ENCODE measurements at regions not wholly inside any gene's neighbourhood (a gene's known extent, or its start where the extent isn't known, plus 50 kb on each side); places are given as distances from the start of the nearest gene placed in this dataset.
"Not testable (repeated sequence)": the region's sequence is repeated elsewhere in the genome, so short reads cannot be mapped to it uniquely, and the experiment has no call there.

GRCh38 chr5:71822065-71822464 lies 103.0 kb downstream of the CARTPT start:
- not testable (repeated sequence) for DNase-seq

DNA sequence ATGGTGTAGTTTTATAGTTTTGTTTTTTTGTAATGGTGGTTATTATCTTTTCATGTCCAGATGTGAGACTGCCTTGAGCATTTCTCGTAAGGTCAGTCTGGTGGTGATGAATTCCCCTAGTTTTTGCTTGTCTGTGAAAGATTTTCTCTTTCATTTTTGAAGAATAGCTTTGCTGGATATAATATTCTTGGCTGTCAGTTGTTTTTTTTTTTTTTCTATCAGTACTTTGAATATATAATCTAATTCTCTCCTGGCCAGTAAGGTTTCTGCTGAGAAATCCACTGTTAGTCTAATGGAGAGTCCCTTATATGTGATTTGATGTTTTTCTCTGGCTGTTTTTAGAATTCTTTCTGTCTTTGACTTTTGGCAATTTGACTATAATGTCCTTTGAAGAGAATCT lies 106.9 kb downstream of the CARTPT start:
- DNase-seq = no peak

DNA sequence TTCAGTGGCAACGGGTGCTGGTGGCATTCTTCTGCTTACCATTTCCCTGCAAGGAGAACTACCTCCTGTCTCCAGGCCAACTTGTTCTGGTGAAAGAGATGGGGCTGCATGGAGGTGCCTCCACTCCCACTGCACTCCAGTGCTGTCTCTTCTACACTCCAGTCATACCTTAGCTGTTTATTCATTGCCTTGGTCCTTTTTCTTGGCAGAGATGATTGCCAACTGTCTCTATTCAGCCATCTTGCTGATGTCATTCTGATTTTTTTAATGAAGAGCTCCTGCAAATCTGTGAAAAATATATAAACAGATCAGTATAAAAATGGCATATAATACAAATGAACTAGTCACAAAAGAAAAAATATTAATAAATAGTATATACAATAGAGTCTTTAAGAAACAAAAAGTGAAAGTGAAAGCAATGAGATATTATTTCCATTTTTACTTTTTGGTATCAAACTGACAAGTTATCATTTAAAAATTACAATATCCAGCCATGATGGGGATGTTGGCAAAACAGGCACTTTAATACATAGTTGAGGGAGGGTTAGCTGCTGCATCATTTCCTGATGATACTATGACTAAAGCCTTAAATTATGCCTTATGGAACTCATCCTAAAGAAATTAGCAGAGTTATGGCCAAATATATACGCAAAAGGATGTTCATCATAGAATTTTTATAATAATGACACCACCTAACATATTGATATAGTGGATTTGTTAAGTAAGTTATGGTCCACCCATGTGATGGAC lies 109.4 kb downstream of the CARTPT start:
- no peak for DNase-seq

DNA sequence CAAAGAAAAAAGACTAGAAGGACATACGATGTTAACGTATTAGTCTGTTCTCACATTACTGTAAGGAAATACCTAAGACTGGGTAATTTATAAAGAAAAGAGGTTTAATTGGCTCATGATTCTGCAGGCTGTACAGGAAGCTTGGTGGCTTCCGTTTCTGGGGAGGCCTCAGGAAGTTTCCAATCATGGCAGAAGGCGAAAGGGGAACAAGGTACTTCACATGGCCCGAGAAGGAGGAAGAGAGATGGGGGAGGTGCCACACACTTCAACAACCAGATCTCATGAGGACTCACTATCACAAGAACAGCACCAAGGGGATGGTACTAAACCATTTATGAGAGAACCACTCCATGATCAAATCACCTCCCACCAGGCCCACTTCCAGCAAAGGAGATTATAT lies 110.1 kb downstream of the CARTPT start:
- peak; percentile 8 for DNase-seq

GRCh38 chr5:71830681-71831539 lies 111.8 kb downstream of the CARTPT start:
- no peak for DNase-seq

DNA sequence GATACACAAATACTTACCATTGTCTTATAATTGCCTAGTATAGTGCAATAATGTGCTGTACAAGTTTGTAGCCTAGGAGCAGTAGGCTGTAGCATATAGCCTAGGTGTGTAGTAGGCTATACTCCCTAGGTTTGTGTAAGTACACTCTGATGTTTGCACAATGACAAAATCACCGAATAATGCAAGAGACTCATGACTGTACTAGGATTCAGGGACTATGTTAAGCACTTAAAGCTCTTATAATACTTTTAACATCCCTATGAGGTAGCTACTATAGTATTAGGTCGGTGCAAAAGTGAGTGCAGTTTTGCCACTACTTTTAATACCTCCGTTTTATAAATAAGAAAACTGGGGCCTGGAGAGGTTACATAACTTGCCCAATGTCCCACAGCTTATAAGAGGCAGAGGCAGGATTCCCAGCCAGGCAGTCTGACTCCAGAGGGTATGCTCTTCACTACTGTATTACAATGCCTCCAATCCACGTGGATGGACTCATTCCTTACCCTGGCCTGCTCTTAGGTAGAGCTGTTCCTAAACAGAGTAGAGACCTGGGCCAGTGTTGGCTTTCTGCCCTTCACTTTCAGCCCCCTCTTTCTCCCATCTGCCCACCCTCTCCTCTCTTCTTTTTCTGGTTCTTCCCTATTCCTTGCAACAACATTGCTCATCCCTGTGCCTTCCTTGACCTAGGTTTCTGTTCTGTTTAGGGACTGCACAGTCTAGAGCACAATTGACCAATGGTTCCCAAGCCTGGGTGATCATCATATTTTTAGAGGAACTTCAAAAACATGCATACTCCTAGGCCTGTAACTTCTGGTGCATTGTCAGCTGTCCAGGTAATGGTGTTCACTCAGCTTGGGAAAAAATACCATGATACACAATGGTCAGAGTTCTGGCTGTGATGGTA lies 114.0 kb downstream of the CARTPT start:
- no peak for DNase-seq

- no peak for DNase-seq
These were observed 115.5 kb downstream of the CARTPT start for GRCh38 chr5:71834601-71835000.

- DNase-seq = no peak
These were observed 117.0 kb downstream of the CARTPT start for GRCh38 chr5:71836084-71836483.

GRCh38 chr5:71836559-71837112 lies 117.6 kb downstream of the CARTPT start:
- no peak for DNase-seq

- DNase-seq = no peak
These were observed 119.2 kb downstream of the CARTPT start for GRCh38 chr5:71838286-71838685.

DNA sequence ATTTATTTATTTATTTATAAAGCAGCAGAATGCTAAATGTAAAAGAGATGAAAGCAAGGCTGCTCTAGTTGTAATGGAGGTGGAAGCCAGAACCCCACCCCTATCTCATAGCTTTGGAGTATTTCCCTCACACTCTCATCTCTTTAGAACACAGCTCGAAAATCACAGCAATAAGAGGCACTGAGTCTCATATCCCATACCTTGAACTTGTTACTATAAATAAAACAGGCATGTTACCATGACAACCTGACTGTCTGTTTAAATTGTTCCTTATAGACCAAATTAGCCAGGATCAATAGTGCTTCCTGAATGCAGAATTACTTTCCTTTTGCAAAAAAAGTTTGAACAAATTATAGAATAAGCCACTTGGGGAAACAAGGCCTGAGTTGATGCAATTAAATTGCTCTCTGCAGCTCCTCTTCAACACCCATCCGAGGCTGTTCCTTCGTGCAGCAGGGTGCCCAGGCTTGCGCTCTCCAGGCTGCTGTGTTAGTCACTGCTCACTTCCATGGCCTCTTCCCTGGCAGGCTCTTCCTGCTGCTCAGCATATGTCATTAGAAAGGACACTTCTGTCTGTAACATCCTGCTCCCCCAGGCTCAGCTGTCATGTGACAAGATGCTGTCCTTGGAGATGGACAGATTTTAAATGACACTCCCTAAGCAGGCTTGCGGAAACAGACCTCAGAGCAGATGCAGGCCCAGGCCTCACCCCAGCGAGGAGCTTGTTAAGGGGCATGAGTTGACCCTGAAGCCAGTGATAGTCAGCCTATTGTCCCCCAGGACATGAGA lies 120.2 kb downstream of the CARTPT start:
- DNase-seq = no peak

DNA sequence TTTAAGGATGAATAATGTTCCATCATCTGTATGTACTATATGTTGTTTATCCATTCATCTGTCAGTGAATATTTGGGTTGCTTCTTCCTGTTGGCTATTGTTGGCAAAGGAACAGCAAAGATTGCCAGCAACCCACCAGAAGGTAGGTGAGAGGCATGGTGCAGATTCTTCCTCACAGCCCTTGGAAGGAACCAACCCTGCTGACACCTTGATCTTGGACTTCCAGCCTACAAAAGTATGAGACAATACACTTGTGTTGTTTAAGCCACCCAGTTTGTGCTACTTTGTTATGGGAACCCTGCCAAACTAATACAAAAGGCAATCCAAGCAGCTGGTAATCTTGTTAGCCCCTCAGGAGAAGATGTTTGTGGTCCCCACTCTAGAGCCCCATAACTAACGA lies 122.0 kb downstream of the CARTPT start:
- no peak for DNase-seq

- no peak for DNase-seq
These were observed 124.0 kb downstream of the CARTPT start for GRCh38 chr5:71843111-71843510.

- no peak for DNase-seq
These were observed 125.8 kb downstream of the CARTPT start for GRCh38 chr5:71844862-71845261.

DNA sequence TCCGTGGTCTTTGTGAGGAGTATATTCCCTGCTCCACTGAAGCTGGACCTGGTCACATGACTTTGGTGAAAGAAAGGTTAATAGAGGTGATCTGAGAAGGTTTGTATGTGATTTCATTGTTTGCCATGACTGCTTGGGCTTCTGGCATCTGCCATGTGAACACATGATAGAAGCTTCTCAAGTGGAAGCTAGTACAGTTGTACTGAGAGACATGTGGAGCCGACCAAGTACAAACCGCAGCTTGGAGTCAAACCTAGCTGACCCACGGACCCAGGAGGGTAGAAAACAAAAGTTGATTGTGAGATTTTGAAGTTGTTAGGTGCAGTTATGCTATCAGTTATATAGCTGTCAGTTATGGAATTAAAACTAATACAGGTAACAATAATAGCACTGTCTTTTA lies 140.4 kb downstream of the CARTPT start:
- DNase-seq = no peak

DNA sequence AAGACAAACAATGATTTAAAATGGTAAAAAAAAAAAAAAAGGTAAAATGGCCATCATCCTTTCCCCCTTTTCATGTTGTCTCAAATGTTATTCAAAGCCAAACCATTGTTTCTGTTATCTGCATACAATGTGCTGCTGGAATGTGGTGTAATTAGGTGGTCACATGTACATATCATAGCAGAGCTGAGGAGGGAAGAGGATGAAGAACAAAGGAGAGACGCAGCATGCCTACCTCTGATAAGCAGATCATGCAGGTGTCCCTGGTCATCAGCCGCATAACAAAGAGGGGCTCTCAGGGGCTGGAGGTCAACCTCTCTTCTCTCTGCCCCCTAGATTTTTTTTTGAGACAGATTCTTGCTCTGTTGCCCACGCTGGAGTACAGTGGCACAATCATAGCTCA lies 141.0 kb downstream of the CARTPT start:
- no peak for DNase-seq

DNA sequence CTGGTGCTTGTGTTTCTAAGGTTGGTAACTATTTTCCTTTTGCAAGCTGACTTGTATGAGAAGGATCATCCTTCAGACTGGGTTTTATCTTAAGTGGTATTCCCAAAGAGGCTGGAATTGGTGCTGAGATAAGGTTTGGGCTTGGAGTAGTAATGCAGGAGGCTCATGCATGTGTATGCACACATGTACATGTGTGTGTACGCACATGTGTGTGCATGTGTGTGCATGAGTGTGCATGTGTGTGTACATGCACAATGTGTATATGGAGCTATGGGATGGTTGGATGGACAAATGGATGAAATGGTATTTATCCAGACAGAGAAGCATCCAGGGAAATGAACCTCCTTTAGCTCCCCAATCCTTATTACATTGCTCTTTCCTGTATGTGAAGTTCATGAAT lies 142.6 kb downstream of the CARTPT start:
- DNase-seq = no peak

DNA sequence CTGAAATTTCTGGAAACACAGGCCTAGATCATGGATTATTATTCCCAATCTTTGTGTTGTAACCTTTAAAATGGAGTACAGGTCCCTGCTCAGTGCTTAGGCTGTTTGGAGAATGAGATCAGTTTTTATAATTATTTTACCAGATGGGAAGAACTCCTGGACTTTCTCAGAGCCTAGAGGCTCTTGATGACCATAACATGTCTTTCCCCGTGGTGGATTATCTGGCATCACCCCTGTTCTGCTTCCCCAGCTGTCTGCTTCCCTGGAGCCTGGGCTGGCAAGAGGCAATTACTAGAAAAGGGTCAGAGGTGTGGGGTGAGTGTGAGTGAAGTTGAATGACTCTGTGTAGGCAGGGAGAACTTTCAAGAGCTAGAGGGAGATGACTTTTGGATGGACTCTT lies 143.0 kb downstream of the CARTPT start:
- DNase-seq = no peak

GRCh38 chr5:71862507-71863060 lies 143.5 kb downstream of the CARTPT start:
- DNase-seq = no peak

DNA sequence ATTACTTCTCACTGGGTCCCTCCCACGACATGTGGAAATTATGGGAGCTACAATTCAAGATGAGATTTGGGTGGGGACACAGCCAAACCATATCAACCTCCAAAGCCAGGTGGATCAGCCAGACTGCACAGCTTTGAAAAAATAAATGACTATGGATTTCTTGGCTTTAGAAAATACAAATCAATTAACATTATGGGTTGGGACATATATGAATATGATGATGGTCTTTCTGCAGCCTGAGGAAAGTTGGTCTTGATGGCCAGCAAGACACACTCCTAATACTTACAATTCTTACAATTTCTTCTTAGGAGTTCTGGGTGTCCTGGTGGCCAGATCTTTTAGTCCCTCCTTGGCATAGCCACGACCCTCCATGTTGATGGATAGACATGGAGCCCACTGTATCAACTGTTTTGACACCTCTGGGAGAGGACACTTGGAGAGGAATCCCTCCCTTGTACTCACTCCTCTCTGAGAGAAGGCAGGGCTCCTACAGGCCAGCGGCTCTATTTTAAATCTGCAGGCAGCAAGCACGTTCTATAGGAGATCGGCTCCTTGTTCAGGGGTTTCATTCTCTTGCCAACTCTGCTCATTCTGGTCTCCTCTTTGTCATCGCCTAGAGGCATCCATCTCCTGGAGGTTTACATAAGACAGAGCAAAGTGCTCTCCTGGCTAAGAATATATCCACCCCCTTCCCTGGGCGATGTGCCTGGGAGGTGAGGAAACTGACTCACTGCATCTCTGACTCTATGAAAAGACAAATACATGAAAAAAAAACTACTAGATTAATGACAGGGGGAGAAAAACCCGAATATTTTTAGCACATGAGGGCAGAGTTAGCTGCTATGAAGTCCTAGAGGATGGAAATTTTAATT lies 145.9 kb downstream of the CARTPT start:
- no peak for DNase-seq
